ENCODE measurements at regions not wholly inside any gene's neighbourhood (a gene's known extent, or its start where the extent isn't known, plus 50 kb on each side); places are given as distances from the start of the nearest gene placed in this dataset.
"Not testable (repeated sequence)": the region's sequence is repeated elsewhere in the genome, so short reads cannot be mapped to it uniquely, and the experiment has no call there.

GRCh38 chr4:30208731-30209435 is 511.3 kb upstream of the PCDH7 start:
- Histone ChIP-seq H3K4me3 (ENCODE audit: low read depth, low read length) (no peak overlapping the region), H3K27me3 (no peaks in the 10 kb centered on the region), H3K36me3 (no peaks in the 10 kb centered on the region), H3K4me1 (no peaks in the 10 kb centered on the region), H3K9me3 (no peaks in the 10 kb centered on the region)
- TF ChIP-seq, protein P1, sequence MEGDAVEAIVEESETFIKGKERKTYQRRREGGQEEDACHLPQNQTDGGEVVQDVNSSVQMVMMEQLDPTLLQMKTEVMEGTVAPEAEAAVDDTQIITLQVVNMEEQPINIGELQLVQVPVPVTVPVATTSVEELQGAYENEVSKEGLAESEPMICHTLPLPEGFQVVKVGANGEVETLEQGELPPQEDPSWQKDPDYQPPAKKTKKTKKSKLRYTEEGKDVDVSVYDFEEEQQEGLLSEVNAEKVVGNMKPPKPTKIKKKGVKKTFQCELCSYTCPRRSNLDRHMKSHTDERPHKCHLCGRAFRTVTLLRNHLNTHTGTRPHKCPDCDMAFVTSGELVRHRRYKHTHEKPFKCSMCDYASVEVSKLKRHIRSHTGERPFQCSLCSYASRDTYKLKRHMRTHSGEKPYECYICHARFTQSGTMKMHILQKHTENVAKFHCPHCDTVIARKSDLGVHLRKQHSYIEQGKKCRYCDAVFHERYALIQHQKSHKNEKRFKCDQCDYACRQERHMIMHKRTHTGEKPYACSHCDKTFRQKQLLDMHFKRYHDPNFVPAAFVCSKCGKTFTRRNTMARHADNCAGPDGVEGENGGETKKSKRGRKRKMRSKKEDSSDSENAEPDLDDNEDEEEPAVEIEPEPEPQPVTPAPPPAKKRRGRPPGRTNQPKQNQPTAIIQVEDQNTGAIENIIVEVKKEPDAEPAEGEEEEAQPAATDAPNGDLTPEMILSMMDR (IDR thresholded peaks at IDR 0.05; ENCODE audit: low read depth, low read length), result no peak
- DNase-seq, result no peak

- H3K27me3 ChIP-seq; H3K4me1 ChIP-seq; H3K9me3 ChIP-seq; DNase-seq; H3K36me3 ChIP-seq; H3K4me3 ChIP-seq (ENCODE audit: low read depth, low read length): not testable (repeated sequence)
These were observed 504.2 kb upstream of the PCDH7 start for GRCh38 chr4:30215973-30216372.

GRCh38 chr4:30245140-30245539 is 475.0 kb upstream of the PCDH7 start:
- TF ChIP-seq, protein P1 (IDR thresholded peaks at IDR 0.05; ENCODE audit: low read depth, low read length), result no peak
- no peaks in the 10 kb centered on the region for H3K4me1 ChIP-seq
- no peaks in the 10 kb centered on the region for H3K36me3 ChIP-seq
- H3K9me3 ChIP-seq, result no peaks in the 10 kb centered on the region
- H3K4me3 ChIP-seq (ENCODE audit: low read depth, low read length), result no peak overlapping the region
- no peak for DNase-seq
- no peaks in the 10 kb centered on the region for H3K27me3 ChIP-seq

DNA sequence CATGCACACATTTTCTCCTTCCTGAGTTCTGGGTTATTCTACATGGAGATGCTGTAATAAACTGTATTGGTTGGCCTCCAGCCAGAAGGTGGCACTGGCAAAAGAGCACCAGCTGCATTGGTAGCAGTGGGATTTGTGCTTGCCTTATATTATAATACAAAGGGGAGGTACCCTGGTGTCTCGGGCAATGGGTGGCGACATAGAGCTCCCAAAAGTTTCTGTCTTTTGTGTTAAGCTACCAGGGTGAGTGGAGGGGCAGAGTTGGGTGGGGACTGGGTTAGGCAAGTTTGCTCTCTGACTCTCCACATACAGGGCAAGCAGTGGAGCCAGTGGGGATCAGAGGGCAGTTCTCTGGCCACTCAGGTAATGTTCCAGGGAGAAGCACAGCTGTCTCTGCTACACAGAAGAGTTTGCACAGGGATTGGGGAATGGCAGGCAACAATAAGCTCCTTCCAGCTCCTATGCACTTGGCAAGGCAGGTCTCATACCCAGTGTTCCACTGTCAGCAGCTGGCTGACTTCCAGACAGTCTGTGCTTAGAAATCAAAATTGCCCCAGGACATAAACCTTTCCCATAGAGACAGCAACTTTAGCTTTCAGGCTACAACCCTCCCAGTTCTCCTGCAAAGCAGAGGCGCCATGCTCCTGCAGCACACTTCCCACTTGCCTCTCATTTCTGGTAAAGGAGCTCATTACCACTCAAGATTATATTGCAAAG is 463.9 kb upstream of the PCDH7 start:
- Histone ChIP-seq H3K36me3 (no peaks in the 10 kb centered on the region), H3K4me1 (no peaks in the 10 kb centered on the region), H3K27me3 (no peaks in the 10 kb centered on the region), H3K4me3 (ENCODE audit: low read depth, low read length) (no peak overlapping the region), H3K9me3 (no peaks in the 10 kb centered on the region)
- no peak for DNase-seq
- TF ChIP-seq, protein P1 (IDR thresholded peaks at IDR 0.05; ENCODE audit: low read depth, low read length), result no peak

DNA sequence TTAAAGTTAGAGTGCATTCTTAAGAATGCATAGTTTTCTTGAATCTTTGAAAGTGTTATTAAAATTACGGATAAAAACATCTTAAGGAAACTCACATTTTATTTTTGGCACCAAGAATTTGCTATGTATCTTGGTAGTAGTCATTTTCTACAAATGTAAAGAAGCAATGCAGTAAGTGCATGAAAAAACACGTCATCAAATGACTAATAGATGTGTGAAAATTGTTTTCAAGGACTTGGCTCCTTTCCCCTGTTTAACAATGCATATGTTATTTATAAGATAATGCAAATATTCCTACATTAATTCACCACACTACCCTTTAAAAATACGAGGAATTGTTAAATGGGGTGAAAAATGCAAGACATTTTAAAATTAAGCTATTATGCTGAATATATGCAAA is 461.2 kb upstream of the PCDH7 start:
- Histone ChIP-seq H3K36me3 (no peaks in the 10 kb centered on the region), H3K4me1 (no peaks in the 10 kb centered on the region), H3K27me3 (no peaks in the 10 kb centered on the region), H3K4me3 (ENCODE audit: low read depth, low read length) (no peak overlapping the region), H3K9me3 (no peaks in the 10 kb centered on the region)
- no peak for DNase-seq
- TF ChIP-seq, protein P1 (IDR thresholded peaks at IDR 0.05; ENCODE audit: low read depth, low read length), result no peak

DNA sequence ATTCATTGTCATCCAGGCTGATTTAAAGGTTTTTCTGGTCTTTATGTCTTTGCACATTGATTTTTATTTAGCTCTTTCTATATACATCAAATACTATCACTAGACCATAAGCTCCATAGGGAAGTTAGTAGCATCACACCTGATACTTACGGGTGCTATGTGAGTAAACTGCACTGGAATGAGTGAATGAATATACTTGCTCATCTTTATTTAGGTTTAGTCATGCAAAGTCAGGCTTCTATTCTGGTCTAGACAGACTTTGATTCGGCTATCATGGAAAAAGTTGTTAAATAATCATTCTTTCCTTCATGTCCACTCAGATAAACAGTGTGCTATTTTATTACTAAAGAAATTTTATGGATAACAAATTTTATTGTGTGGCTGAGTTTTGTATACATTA is 457.8 kb upstream of the PCDH7 start:
- no peaks in the 10 kb centered on the region for H3K9me3 ChIP-seq
- no peaks in the 10 kb centered on the region for H3K36me3 ChIP-seq
- no peak for DNase-seq
- TF ChIP-seq, protein P1 (IDR thresholded peaks at IDR 0.05; ENCODE audit: low read depth, low read length), result no peak
- H3K27me3 ChIP-seq, result no peaks in the 10 kb centered on the region
- no peaks in the 10 kb centered on the region for H3K4me1 ChIP-seq
- no peak overlapping the region for H3K4me3 ChIP-seq (ENCODE audit: low read depth, low read length)
